ENCODE measurements at regions not wholly inside any gene's neighbourhood (a gene's known extent, or its start where the extent isn't known, plus 50 kb on each side); places are given as distances from the start of the nearest gene placed in this dataset.
"Not testable (repeated sequence)": the region's sequence is repeated elsewhere in the genome, so short reads cannot be mapped to it uniquely, and the experiment has no call there.

GRCh38 chr1:241440904-241441303 is 78.7 kb downstream of the FH start:
- Histone ChIP-seq H2BK5ac (ENCODE audit: low read depth, low read length, poor library complexity, severe bottlenecking) (no peak overlapping the region), H2BK120ac (ENCODE audit: low read depth, low read length) (no peak overlapping the region), H3K4me1 (ENCODE audit: control insufficient read depth, insufficient read depth, low read depth, low read length) (no peaks in the 10 kb centered on the region), H3K18ac (ENCODE audit: low read depth in 1 of 2, low read length in 2 of 2) (no peak overlapping the region), H3K4me2 (ENCODE audit: low read length, poor library complexity, severe bottlenecking) (no peak overlapping the region), H3K14ac (ENCODE audit: low read length in 2 of 2) (no peak overlapping the region), H3K23ac (ENCODE audit: low read length in 2 of 2) (no peak overlapping the region), H4K91ac (ENCODE audit: low read length) (no peak overlapping the region), H3K4me3 (ENCODE audit: insufficient read depth in 1 of 2, low read depth in 1 of 2, low read length in 2 of 2) (no peak overlapping the region), H3K9me3 (ENCODE audit: control insufficient read depth, low read length) (peaks cover 15% of the 10 kb centered on the region), H4K8ac (ENCODE audit: low read length) (no peak overlapping the region), H3K27me3 (ENCODE audit: control insufficient read depth in 1 of 2, insufficient read depth in 1 of 2, low read length in 2 of 2) (no peaks in the 10 kb centered on the region), H2AK5ac (ENCODE audit: low read length, severe bottlenecking) (no peak overlapping the region), H2BK15ac (ENCODE audit: low read depth, poor library complexity, severe bottlenecking) (no peak overlapping the region), H3K4ac (ENCODE audit: low read depth in 1 of 2, low read length in 2 of 2) (no peak overlapping the region), H3K36me3 (ENCODE audit: control insufficient read depth in 1 of 2, insufficient read depth in 2 of 2, low read depth in 1 of 2, low read length in 2 of 2) (no peaks in the 10 kb centered on the region), H2BK12ac (ENCODE audit: low read length in 2 of 2) (no peak overlapping the region), H2AFZ (ENCODE audit: low read depth, low read length) (no peak overlapping the region), H3K79me1 (replicated peaks; ENCODE audit: low read length, poor library complexity, severe bottlenecking) (no peaks in the 10 kb centered on the region), H3K9ac (ENCODE audit: low read length) (no peak overlapping the region), H3K27ac (ENCODE audit: low read length, poor library complexity, severe bottlenecking) (no peak overlapping the region)
- no peak for DNase-seq
- WGBS, result 16% methylated on average over 2 of the region's 2 CpGs

- not testable (repeated sequence) for DNase-seq; H3K14ac ChIP-seq (ENCODE audit: low read length in 2 of 2); H2AK5ac ChIP-seq (ENCODE audit: low read length, severe bottlenecking); H3K79me1 ChIP-seq (replicated peaks; ENCODE audit: low read length, poor library complexity, severe bottlenecking); H3K4me1 ChIP-seq (ENCODE audit: control insufficient read depth, insufficient read depth, low read depth, low read length); H2BK15ac ChIP-seq (ENCODE audit: low read depth, poor library complexity, severe bottlenecking); H2BK5ac ChIP-seq (ENCODE audit: low read depth, low read length, poor library complexity, severe bottlenecking); H3K9ac ChIP-seq (ENCODE audit: low read length); H2AFZ ChIP-seq (ENCODE audit: low read depth, low read length); H3K27me3 ChIP-seq (ENCODE audit: control insufficient read depth in 1 of 2, insufficient read depth in 1 of 2, low read length in 2 of 2); H2BK12ac ChIP-seq (ENCODE audit: low read length in 2 of 2); H3K4ac ChIP-seq (ENCODE audit: low read depth in 1 of 2, low read length in 2 of 2); H3K36me3 ChIP-seq (ENCODE audit: control insufficient read depth in 1 of 2, insufficient read depth in 2 of 2, low read depth in 1 of 2, low read length in 2 of 2); H3K23ac ChIP-seq (ENCODE audit: low read length in 2 of 2); H3K27ac ChIP-seq (ENCODE audit: low read length, poor library complexity, severe bottlenecking); H3K18ac ChIP-seq (ENCODE audit: low read depth in 1 of 2, low read length in 2 of 2); H4K8ac ChIP-seq (ENCODE audit: low read length); H3K4me2 ChIP-seq (ENCODE audit: low read length, poor library complexity, severe bottlenecking); H4K91ac ChIP-seq (ENCODE audit: low read length); H2BK120ac ChIP-seq (ENCODE audit: low read depth, low read length); H3K4me3 ChIP-seq (ENCODE audit: insufficient read depth in 1 of 2, low read depth in 1 of 2, low read length in 2 of 2); H3K9me3 ChIP-seq (ENCODE audit: control insufficient read depth, low read length)
- 85% methylated on average over 2 of the region's 2 CpGs for WGBS
These were observed 80.9 kb downstream of the FH start for GRCh38 chr1:241438686-241439085.

GRCh38 chr1:241432241-241432640 is 75.2 kb upstream of the RGS7 start:
- H2AFZ ChIP-seq (ENCODE audit: low read depth, low read length), result no peak overlapping the region
- H3K27me3 ChIP-seq (ENCODE audit: control insufficient read depth in 1 of 2, insufficient read depth in 1 of 2, low read length in 2 of 2), result no peaks in the 10 kb centered on the region
- H3K18ac ChIP-seq (ENCODE audit: low read depth in 1 of 2, low read length in 2 of 2), result no peak overlapping the region
- no peak overlapping the region for H3K4me2 ChIP-seq (ENCODE audit: low read length, poor library complexity, severe bottlenecking)
- no peak overlapping the region for H4K91ac ChIP-seq (ENCODE audit: low read length)
- H2BK5ac ChIP-seq (ENCODE audit: low read depth, low read length, poor library complexity, severe bottlenecking), result no peak overlapping the region
- H2BK15ac ChIP-seq (ENCODE audit: low read depth, poor library complexity, severe bottlenecking), result no peak overlapping the region
- H4K8ac ChIP-seq (ENCODE audit: low read length), result no peak overlapping the region
- no peak overlapping the region for H3K4ac ChIP-seq (ENCODE audit: low read depth in 1 of 2, low read length in 2 of 2)
- H2BK120ac ChIP-seq (ENCODE audit: low read depth, low read length), result no peak overlapping the region
- no peak overlapping the region for H2AK5ac ChIP-seq (ENCODE audit: low read length, severe bottlenecking)
- no peak overlapping the region for H3K9ac ChIP-seq (ENCODE audit: low read length)
- no peak overlapping the region for H3K27ac ChIP-seq (ENCODE audit: low read length, poor library complexity, severe bottlenecking)
- no peak overlapping the region for H2BK12ac ChIP-seq (ENCODE audit: low read length in 2 of 2)
- no peak overlapping the region for H3K4me3 ChIP-seq (ENCODE audit: insufficient read depth in 1 of 2, low read depth in 1 of 2, low read length in 2 of 2)
- H3K4me1 ChIP-seq (ENCODE audit: control insufficient read depth, insufficient read depth, low read depth, low read length), result no peaks in the 10 kb centered on the region
- no peak for DNase-seq
- H3K9me3 ChIP-seq (ENCODE audit: control insufficient read depth, low read length), result no peaks in the 10 kb centered on the region
- no peak overlapping the region for H3K23ac ChIP-seq (ENCODE audit: low read length in 2 of 2)
- H3K79me1 ChIP-seq (replicated peaks; ENCODE audit: low read length, poor library complexity, severe bottlenecking), result no peaks in the 10 kb centered on the region
- 95% methylated on average over 3 of the region's 4 CpGs for WGBS
- no peaks in the 10 kb centered on the region for H3K36me3 ChIP-seq (ENCODE audit: control insufficient read depth in 1 of 2, insufficient read depth in 2 of 2, low read depth in 1 of 2, low read length in 2 of 2)
- no peak overlapping the region for H3K14ac ChIP-seq (ENCODE audit: low read length in 2 of 2)

- H2AFZ ChIP-seq (ENCODE audit: low read depth, low read length); H2BK12ac ChIP-seq (ENCODE audit: low read length in 2 of 2); H2BK120ac ChIP-seq (ENCODE audit: low read depth, low read length); H3K4me2 ChIP-seq (ENCODE audit: low read length, poor library complexity, severe bottlenecking); H4K91ac ChIP-seq (ENCODE audit: low read length); H3K27me3 ChIP-seq (ENCODE audit: control insufficient read depth in 1 of 2, insufficient read depth in 1 of 2, low read length in 2 of 2); H2BK5ac ChIP-seq (ENCODE audit: low read depth, low read length, poor library complexity, severe bottlenecking); H3K4me1 ChIP-seq (ENCODE audit: control insufficient read depth, insufficient read depth, low read depth, low read length); H3K4me3 ChIP-seq (ENCODE audit: insufficient read depth in 1 of 2, low read depth in 1 of 2, low read length in 2 of 2); H2BK15ac ChIP-seq (ENCODE audit: low read depth, poor library complexity, severe bottlenecking); H4K8ac ChIP-seq (ENCODE audit: low read length); H3K36me3 ChIP-seq (ENCODE audit: control insufficient read depth in 1 of 2, insufficient read depth in 2 of 2, low read depth in 1 of 2, low read length in 2 of 2); H3K14ac ChIP-seq (ENCODE audit: low read length in 2 of 2); H3K23ac ChIP-seq (ENCODE audit: low read length in 2 of 2); H3K79me1 ChIP-seq (replicated peaks; ENCODE audit: low read length, poor library complexity, severe bottlenecking); H3K27ac ChIP-seq (ENCODE audit: low read length, poor library complexity, severe bottlenecking); DNase-seq; H3K9ac ChIP-seq (ENCODE audit: low read length); H3K4ac ChIP-seq (ENCODE audit: low read depth in 1 of 2, low read length in 2 of 2); H2AK5ac ChIP-seq (ENCODE audit: low read length, severe bottlenecking); H3K9me3 ChIP-seq (ENCODE audit: control insufficient read depth, low read length); H3K18ac ChIP-seq (ENCODE audit: low read depth in 1 of 2, low read length in 2 of 2): not testable (repeated sequence)
- 96% methylated on average over 2 of the region's 4 CpGs for WGBS
These were observed 68.1 kb upstream of the RGS7 start for GRCh38 chr1:241425091-241425490.

All from mesenchymal stem cell (in vitro differentiated cells and primary cell).